Fibroblast of mammary gland (primary cell): ENCODE measurements at regions not wholly inside any gene's neighbourhood (a gene's known extent, or its start where the extent isn't known, plus 50 kb on each side); places are given as distances from the start of the nearest gene placed in this dataset.

Experiments
- DNase-seq: peaks from one replicate; pipeline ENCODE4 v3.0.0-alpha.2; 2010; ENCODE audit warnings: low read depth
- H3K4me3 ChIP-seq: 2 replicates; pipeline ENCODE4 v1.5.1; 2011; ENCODE audit warnings: low read depth, mild to moderate bottlenecking, low read length, moderate library complexity; ENCODE audit not compliant: control insufficient read depth
- CTCF ChIP-seq: conservative IDR thresholded peaks from 2 replicates; pipeline ENCODE4 v1.5.1; 2011; ENCODE audit warnings: low read depth, low read length, inconsistent platforms; ENCODE audit not compliant: control insufficient read depth, insufficient read depth

- no peak overlapping the region for H3K4me3 ChIP-seq
- no peak for TF ChIP-seq CTCF
- DNase-seq = peak; percentile 65
Observed at GRCh38 chr5:52709167-52709925, 78.4 kb upstream of the ITGA1 start.

GRCh38 chr5:52710310-52710971 lies 77.3 kb upstream of the ITGA1 start:
- no peak for DNase-seq
- no peak overlapping the region for H3K4me3 ChIP-seq
- no peak for TF ChIP-seq CTCF

- peak; percentile 54 for DNase-seq
- H3K4me3 ChIP-seq = no peak overlapping the region
- TF ChIP-seq CTCF = no peak
Observed at GRCh38 chr5:52710972-52711596, 76.6 kb upstream of the ITGA1 start.

- TF ChIP-seq CTCF = no peak
- no peak for DNase-seq
- no peak overlapping the region for H3K4me3 ChIP-seq
Observed at GRCh38 chr5:52712354-52712753, 75.4 kb upstream of the ITGA1 start.

GRCh38 chr5:52725065-52725746 lies 62.5 kb upstream of the ITGA1 start:
- DNase-seq = no peak
- no peak for TF ChIP-seq CTCF
- H3K4me3 ChIP-seq = no peak overlapping the region

- no peak for TF ChIP-seq CTCF
- no peak for DNase-seq
- no peak overlapping the region for H3K4me3 ChIP-seq
Observed at GRCh38 chr5:52725808-52726207, 61.9 kb upstream of the ITGA1 start.
